HEK293T (cell line): ENCODE measurements at regions not wholly inside any gene's neighbourhood (a gene's known extent, or its start where the extent isn't known, plus 50 kb on each side); places are given as distances from the start of the nearest gene placed in this dataset.
"Not testable (repeated sequence)": the region's sequence is repeated elsewhere in the genome, so short reads cannot be mapped to it uniquely, and the experiment has no call there.

ENCODE experiments used
- CTCF ChIA-PET: fragments of 350-600 bp; formaldehyde crosslinking; extraction: SDS; loops from one replicate; lab custom pipeline; 2021; ENCODE audit warnings: antibody characterized with exemption, inconsistent platforms; lab: Yijun Ruan, JAX
- POLR2A ChIA-PET: fragments of 350-600 bp; formaldehyde crosslinking; extraction: SDS; loops from one replicate; lab custom pipeline; 2020; ENCODE audit warnings: antibody characterized with exemption, inconsistent platforms; lab: Yijun Ruan, JAX
- DNase-seq: peaks from one replicate; pipeline ENCODE4 v3.0.0; 2012; ENCODE audit warnings: mixed read lengths; ENCODE audit errors: extremely low spot score
- ARNT ChIP-seq: fragments of 450-650 bp; IDR thresholded peaks from 2 replicates; pipeline ENCODE4 v1.6.1; 2017; ENCODE audit warnings: mild to moderate bottlenecking
- BHLHE40 ChIP-seq: fragments of 450-650 bp; IDR thresholded peaks from 2 replicates; pipeline ENCODE4 v1.6.1; 2016; ENCODE audit warnings: mild to moderate bottlenecking, moderate library complexity, borderline replicate concordance
- CTBP1 ChIP-seq: fragments of 450-650 bp; IDR thresholded peaks from 2 replicates; pipeline ENCODE4 v1.6.1; 2016; ENCODE audit warnings: borderline replicate concordance
- ELF4 ChIP-seq: fragments of 450-650 bp; IDR thresholded peaks from 2 replicates; pipeline ENCODE4 v1.6.1; 2017; ENCODE audit warnings: antibody characterized with exemption
- FOXA1 ChIP-seq: fragments of 450-650 bp; IDR thresholded peaks from 2 replicates; pipeline ENCODE4 v1.6.1; 2016; ENCODE audit warnings: mild to moderate bottlenecking
- FOXK2 ChIP-seq: fragments of 450-650 bp; IDR thresholded peaks from 2 replicates; pipeline ENCODE4 v1.6.1; 2016; ENCODE audit warnings: mild to moderate bottlenecking
- FOXM1 ChIP-seq: fragments of 450-650 bp; IDR thresholded peaks from 2 replicates; pipeline ENCODE4 v1.6.1; 2017; ENCODE audit warnings: mild to moderate bottlenecking, borderline replicate concordance
- HDGF ChIP-seq: fragments of 450-650 bp; IDR thresholded peaks from 2 replicates; pipeline ENCODE4 v1.6.1; 2017; ENCODE audit warnings: antibody characterized with exemption, borderline replicate concordance
- L3MBTL2 ChIP-seq: fragments of 450-650 bp; conservative IDR thresholded peaks from 2 replicates; pipeline ENCODE4 v1.6.1; 2016; ENCODE audit warnings: mild to moderate bottlenecking
- LEF1 ChIP-seq: fragments of 450-650 bp; IDR thresholded peaks from 2 replicates; pipeline ENCODE4 v1.6.1; 2017; ENCODE audit warnings: mild to moderate bottlenecking, borderline replicate concordance
- NFRKB ChIP-seq: fragments of 450-650 bp; IDR thresholded peaks from 2 replicates; pipeline ENCODE4 v1.6.1; 2016; ENCODE audit warnings: mild to moderate bottlenecking, moderate library complexity
- PKNOX1 ChIP-seq: fragments of 450-650 bp; IDR thresholded peaks from 2 replicates; pipeline ENCODE4 v1.6.1; 2016
- SP1 ChIP-seq: fragments of 450-650 bp; IDR thresholded peaks from 2 replicates; pipeline ENCODE4 v1.6.1; 2017
- SUZ12 ChIP-seq: fragments of 450-650 bp; IDR thresholded peaks from 2 replicates; pipeline ENCODE4 v1.6.1; 2016; ENCODE audit warnings: mild to moderate bottlenecking
- TARDBP ChIP-seq: fragments of 450-650 bp; IDR thresholded peaks from 2 replicates; pipeline ENCODE4 v1.6.1; 2016
- ZNF384 ChIP-seq: fragments of 450-650 bp; IDR thresholded peaks from 2 replicates; pipeline ENCODE4 v1.6.1; 2016

- TF ChIP-seq HDGF (no peak), BHLHE40 (no peak)
- POLR2A ChIA-PET: no interaction called here
- DNase-seq: no peak
- CTCF ChIA-PET: no interaction called here
Measured at GRCh38 chr10:17538941-17539340, 78.2 kb downstream of the HACD1 start.

DNA sequence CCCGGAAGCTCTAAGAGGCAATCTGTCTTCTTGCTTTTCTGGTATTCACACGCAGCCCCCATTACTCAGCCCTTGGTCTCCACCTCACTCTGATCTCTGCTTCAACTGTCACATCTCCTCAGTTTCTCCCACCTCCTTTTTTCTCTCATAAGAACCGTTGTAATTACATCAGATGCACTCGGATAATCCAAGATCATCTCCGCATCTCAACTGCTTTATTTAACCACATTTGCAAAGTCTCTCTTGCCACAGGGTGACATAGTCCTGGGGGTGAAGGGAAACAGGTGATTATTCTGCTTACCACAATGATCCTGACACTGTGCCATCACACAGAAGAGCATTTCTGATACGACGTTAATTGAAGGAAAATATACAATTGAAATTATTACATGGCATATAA is 79.9 kb downstream of the HACD1 start:
- TF ChIP-seq HDGF (no peak), NFRKB (no peak), CTBP1 (no peak), ELF4 (no peak), ZNF384 (no peak), TARDBP (no peak), BHLHE40 (no peak), L3MBTL2 (no peak), SUZ12 (no peak), FOXM1 (no peak), FOXA1 (no peak), ARNT (no peak), PKNOX1 (no peak), SP1 (no peak), FOXK2 (no peak), LEF1 (no peak)
- no peak for DNase-seq
- CTCF ChIA-PET: no interaction called here
- POLR2A ChIA-PET: no interaction called here

DNA sequence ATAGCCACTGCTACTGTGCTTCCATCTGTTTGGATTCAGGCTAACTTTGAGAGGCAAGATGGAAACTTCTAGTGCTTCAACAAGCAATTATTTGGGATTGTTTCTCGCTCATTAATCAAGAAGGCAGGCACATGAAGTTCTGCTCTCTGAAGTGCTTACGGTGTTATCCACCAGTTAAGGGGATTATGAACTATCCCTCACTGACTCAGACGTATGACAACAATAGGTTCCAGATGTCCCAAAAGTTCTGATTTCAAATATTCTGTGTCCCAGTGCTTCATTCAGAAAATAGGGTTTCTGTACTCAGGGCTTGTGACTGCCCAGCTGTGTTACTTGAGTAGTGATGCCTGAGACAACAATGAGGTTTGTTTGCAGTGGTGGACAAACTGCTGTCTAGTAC is 81.0 kb downstream of the HACD1 start:
- CTCF ChIA-PET: no interaction called here

DNA sequence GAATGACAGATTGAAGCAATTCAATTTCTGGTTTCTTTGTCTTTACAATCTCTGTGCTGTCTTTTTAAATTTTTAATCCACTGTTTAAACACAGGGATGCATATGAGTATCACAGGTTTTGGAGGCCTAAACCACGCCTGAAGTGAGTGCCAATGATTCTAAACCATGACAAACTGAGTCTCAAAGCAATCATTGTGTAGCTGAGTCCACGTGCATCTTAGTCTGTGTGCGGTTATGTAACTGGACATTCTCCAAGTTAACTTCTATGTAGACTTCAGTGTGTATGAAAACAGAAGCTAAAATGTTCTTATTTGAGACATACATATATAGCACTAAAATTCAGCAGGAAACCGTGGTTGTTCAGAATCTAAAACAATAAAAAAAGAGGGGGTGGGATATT is 79.3 kb upstream of the ST8SIA6 start:
- POLR2A ChIA-PET: no interaction called here
- CTCF ChIA-PET: no interaction called here
- DNase-seq: no peak
- no peak for TF ChIP-seq SP1
- no peak for TF ChIP-seq ZNF384
- no peak for TF ChIP-seq CTBP1
- TF ChIP-seq PKNOX1: no peak
- TF ChIP-seq FOXA1: no peak
- no peak for TF ChIP-seq L3MBTL2

More for the DNA sequence above, 81.0 kb downstream of the HACD1 start:
- POLR2A ChIA-PET: no interaction called here
- no peak for DNase-seq
- TF ChIP-seq SP1: no peak
- no peak for TF ChIP-seq L3MBTL2
- TF ChIP-seq PKNOX1: no peak
- no peak for TF ChIP-seq SUZ12
- TF ChIP-seq FOXK2: no peak
- no peak for TF ChIP-seq FOXM1
- no peak for TF ChIP-seq ARNT
- no peak for TF ChIP-seq ELF4
- no peak for TF ChIP-seq NFRKB
- TF ChIP-seq ZNF384: no peak
- TF ChIP-seq BHLHE40: no peak
- TF ChIP-seq LEF1: no peak
- TF ChIP-seq HDGF: no peak

- DNase-seq: no peak
- ChIA-PET POLR2A (no interaction called here), CTCF (no interaction called here)
- TF ChIP-seq NFRKB (no peak), LEF1 (no peak), SP1 (no peak), ZNF384 (no peak), CTBP1 (no peak), FOXK2 (no peak), ELF4 (no peak), FOXM1 (no peak), BHLHE40 (no peak), L3MBTL2 (no peak), SUZ12 (no peak), ARNT (no peak), HDGF (no peak)
Measured at GRCh38 chr10:17528306-17528862, 74.0 kb upstream of the ST8SIA6 start.

- no peak for DNase-seq
- ChIA-PET CTCF (no interaction called here), POLR2A (no interaction called here)
- TF ChIP-seq L3MBTL2 (no peak), FOXM1 (no peak), SP1 (no peak), ARNT (no peak), FOXA1 (no peak), SUZ12 (no peak), LEF1 (no peak), CTBP1 (no peak)
Measured at GRCh38 chr10:17527514-17528146, 73.2 kb upstream of the ST8SIA6 start.

DNA sequence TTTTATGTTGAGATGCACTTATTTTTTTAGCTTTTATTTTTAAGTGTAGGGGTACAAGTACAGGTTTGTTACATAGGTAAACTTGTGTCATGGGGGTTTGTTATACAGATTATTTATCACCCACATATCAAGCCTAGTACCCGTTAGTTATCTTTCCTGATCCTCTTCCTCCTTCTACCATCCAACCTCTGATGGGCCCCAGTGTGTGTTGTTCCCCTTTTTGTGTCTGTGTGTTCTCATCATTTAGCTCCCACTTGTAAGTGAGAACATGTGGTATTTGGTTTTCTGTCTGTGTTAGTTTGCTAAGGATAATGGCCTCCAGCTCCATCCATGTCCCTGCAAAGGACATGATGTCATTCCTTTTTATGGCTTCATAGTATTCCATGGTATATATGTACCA is 72.2 kb upstream of the ST8SIA6 start:
- CTCF ChIA-PET, POLR2A ChIA-PET, DNase-seq: not testable (repeated sequence)
